Loucy (cell line): ENCODE measurements at regions not wholly inside any gene's neighbourhood (a gene's known extent, or its start where the extent isn't known, plus 50 kb on each side); places are given as distances from the start of the nearest gene placed in this dataset.
"Not testable (repeated sequence)": the region's sequence is repeated elsewhere in the genome, so short reads cannot be mapped to it uniquely, and the experiment has no call there.

Source experiments
- EZH2phosphoT487 ChIP-seq: fragments of 200-600 bp; IDR thresholded peaks from 2 replicates; pipeline ENCODE4 v1.6.1; 2018; ENCODE audit warnings: antibody characterized with exemption, mild to moderate bottlenecking, moderate library complexity, borderline replicate concordance
- TF ChIP-seq, protein P1 (sequence below): fragments of 200-600 bp; sonication (generic); conservative IDR thresholded peaks from 2 replicates; pipeline ENCODE4 v1.5.1; 2014; ENCODE audit warnings: mild to moderate bottlenecking, antibody characterized with exemption, low read length

DNA sequence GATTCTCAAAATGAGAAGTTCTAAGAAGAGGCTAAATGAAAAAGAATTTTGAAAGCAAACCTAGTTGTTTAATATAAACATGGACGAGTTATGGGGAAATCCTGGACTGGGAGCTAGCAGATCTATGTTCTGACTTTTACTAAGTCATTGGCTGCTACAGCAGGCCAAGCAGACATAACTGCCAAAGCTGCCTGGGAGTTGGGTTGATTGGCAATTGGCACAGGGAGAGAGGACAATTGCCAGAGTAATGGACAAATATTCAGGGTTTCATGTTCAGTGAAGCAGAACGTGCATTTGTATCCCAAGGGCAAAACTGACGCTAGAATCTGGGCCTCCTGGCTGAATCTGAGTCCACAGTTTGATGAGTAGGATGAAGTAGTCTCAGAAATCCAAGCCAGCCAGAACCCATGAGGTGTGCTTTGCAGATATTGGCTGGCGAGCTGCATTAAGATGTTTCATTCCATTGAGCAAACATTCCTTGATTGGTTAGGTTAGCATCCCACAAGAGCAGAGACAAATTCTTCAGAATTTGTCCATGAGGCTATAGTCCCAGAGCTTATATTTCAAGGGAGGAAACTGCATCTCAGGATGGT is 5299.8 kb upstream of the TPTE start:
- TF ChIP-seq, protein P1, sequence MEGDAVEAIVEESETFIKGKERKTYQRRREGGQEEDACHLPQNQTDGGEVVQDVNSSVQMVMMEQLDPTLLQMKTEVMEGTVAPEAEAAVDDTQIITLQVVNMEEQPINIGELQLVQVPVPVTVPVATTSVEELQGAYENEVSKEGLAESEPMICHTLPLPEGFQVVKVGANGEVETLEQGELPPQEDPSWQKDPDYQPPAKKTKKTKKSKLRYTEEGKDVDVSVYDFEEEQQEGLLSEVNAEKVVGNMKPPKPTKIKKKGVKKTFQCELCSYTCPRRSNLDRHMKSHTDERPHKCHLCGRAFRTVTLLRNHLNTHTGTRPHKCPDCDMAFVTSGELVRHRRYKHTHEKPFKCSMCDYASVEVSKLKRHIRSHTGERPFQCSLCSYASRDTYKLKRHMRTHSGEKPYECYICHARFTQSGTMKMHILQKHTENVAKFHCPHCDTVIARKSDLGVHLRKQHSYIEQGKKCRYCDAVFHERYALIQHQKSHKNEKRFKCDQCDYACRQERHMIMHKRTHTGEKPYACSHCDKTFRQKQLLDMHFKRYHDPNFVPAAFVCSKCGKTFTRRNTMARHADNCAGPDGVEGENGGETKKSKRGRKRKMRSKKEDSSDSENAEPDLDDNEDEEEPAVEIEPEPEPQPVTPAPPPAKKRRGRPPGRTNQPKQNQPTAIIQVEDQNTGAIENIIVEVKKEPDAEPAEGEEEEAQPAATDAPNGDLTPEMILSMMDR, result not testable (repeated sequence)
- not testable (repeated sequence) for TF ChIP-seq EZH2phosphoT487
